HG03196 (cell line): ENCODE measurements at regions not wholly inside any gene's neighbourhood (a gene's known extent, or its start where the extent isn't known, plus 50 kb on each side); places are given as distances from the start of the nearest gene placed in this dataset.

ENCODE experiments used
- ATAC-seq: cut with Tn5 transposase; IDR thresholded peaks from one replicate; pipeline ENCODE4 v1.9.1; 2021; ENCODE audit not compliant: unreplicated experiment

- no peak for ATAC-seq
These were observed 290.3 kb downstream of the TRIB2 start for GRCh38 chr2:13006829-13007717.

DNA sequence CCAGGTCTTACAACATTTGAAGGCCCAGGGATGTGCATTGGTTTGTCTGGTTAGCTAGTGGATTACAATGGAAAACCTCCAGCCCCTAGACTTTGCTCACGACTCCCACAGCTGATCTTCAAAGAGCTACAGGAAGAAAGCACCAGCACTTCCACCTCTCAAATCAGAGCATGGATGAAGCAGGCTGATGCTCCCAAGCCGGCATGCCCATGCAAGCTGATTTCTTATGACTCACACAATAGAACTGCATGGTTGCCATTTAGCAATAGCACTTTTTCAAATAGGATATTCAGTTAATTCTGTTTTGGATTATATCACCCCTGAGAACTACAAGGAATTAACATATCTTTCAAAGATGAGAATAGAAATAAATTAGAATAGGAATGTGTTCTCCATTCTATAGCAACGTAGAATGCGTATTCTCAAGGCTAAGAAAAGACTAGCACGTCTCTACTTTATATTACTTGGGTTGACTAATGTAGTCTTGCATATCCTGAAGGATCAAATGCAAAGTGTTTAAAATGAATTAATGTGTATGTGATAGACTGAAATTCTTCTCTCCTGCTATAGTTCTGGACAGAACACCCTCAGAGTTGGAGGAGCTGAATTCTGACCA, 292.4 kb downstream of the TRIB2 start:
- ATAC-seq: no peak

DNA sequence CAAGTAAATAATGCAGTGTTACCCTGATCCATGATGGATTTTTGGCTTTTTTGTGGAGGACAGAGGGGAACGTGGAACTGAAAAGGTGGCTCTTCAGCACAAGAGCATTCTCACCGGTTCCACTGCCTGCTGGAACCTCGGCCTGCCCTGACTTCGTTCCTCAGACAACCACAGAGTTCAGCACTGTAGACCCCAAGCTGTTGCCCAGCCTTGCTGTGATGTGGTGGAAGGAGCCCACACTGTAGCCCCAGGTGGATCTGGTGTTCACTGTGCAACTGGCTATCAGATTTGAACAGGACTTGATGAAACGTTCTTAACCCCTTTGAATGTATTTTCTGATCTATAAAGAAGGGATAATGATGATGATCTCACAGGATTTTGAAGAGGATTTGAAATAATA, 293.5 kb downstream of the TRIB2 start:
- no peak for ATAC-seq

GRCh38 chr2:13014783-13015182, 298.0 kb downstream of the TRIB2 start:
- no peak for ATAC-seq

- ATAC-seq: no peak
These were observed 299.0 kb downstream of the TRIB2 start for GRCh38 chr2:13015532-13016320.

- ATAC-seq: no peak
These were observed 301.8 kb downstream of the TRIB2 start for GRCh38 chr2:13018490-13018889.

GRCh38 chr2:13019781-13020180, 303.0 kb downstream of the TRIB2 start:
- ATAC-seq: no peak

DNA sequence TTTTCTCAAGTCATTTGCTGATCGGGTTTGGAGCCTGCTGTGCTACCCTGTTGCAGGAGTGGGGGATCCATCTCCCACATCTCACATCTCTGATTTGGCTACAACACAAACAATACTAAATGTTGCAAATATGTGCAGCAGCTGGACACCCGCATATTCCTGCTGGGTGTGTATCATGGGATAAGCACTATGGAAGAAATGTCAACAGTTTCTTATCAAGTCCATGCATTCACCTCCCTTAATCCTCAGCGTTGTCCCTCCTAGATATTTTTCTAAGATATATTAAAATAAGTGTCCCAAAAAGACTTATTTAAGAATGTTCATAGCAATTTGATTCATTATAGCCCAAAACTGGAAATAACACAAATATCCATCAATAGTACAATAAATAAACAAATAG, 303.7 kb downstream of the TRIB2 start:
- no peak for ATAC-seq

DNA sequence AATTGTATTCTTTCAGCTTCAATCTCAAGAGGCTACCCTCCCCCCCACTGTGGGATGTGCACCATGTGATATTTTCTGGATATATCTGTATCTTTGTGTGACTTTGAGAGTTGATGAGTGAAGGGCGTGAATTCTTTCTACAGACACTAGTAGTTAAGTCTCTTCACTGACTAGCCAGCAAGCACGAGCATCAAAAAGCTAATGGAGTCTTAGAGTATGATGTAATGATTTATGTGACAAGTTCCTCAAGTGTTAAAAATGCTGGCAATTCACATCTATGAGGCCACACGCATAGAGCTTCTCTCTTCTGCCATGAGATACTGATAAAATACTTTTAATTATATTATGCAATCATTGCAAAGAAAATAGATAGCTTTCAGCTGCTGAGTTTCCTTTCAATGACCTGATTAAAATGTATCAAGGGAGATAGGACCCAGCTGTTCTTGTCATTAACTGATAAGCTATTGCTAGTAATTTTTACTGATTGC, 304.8 kb downstream of the TRIB2 start:
- ATAC-seq: no peak

DNA sequence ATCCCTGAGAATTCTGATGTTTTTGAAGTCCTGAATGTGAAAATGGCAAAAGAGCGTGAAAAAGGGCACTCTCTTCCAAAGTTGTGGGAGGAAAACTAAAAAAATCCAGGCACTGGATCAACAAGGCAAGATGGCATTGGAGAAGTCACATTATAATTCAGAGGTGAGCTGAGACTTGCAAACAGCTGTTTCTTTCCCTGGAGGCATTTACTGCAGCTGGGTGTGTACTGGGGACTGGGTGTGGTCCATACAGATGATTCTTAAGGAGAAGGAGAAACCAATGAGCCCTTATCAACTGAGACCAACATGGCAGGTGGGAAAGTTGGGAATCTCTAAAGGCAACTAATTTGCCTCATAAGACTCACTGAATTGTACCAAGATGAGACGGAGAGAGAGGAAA, 313.9 kb downstream of the TRIB2 start:
- no peak for ATAC-seq

DNA sequence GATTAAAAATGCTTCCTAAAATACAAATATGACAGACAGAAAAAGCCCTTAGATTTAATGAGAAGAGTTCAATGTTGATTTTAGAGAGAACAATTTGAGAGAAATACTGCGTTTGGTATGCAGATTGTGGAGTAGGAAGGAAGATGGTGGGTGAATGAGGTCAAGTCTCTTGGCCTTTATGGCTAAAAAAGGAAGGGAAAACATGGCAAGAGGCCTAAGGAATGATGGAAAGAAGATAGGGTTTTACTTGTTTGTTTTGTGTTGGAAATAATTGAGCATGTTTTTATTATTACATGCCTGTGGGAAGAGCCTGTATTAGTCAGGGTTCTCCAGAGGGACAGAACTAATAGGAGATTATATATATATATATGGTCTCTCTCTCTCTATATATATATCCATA, 318.1 kb downstream of the TRIB2 start:
- ATAC-seq: no peak

- no peak for ATAC-seq
These were observed 319.1 kb downstream of the TRIB2 start for GRCh38 chr2:13035866-13036265.

GRCh38 chr2:13040043-13040442, 323.3 kb downstream of the TRIB2 start:
- ATAC-seq: no peak

GRCh38 chr2:13046557-13047165, 329.9 kb downstream of the TRIB2 start:
- ATAC-seq: no peak

DNA sequence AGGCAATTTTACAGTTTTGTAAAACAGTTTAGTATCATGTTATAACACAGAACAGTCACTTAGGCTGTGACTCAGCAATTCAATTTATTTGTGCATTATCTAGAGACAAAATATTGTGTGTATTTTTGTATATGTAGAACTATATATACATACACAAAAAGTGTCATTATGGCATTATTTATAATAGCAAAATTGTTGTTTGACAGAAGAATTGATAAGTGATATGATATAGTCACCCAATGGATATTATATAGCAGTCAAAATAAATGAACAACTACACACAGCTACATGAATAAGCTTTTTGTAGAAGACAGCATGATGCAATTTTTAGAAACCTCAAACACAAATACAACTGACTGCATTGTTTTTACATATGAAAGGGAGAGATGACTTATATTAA, 334.0 kb downstream of the TRIB2 start:
- no peak for ATAC-seq

GRCh38 chr2:13052547-13052946, 335.8 kb downstream of the TRIB2 start:
- no peak for ATAC-seq

DNA sequence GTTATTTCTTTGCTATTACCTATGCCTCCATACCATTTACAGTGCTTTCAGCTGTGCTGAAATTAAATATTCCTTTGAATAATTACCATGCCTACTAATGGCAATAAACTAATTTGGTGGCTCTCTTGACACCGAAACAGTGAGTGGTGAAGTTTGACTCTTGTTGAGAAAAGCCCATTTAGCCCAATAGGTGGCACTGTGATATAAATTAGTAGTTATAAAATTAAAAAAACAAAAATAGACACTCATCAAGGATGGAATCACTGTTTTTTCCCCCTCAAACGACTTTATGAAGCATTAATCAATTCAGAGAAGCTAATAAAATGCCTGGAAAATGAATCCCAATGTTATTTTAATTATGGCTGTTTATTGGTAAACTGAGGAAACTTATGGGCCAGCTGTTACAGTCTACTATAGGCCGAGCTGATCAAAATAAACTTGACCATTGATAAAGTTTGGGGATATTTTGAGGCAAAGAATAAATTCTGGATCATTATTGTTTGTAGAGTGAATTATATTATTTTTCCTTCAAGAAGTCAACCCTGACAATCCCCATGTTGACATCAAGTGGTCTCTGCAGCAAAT, 339.6 kb downstream of the TRIB2 start:
- no peak for ATAC-seq

- ATAC-seq: no peak
These were observed 340.9 kb downstream of the TRIB2 start for GRCh38 chr2:13057671-13058070.

DNA sequence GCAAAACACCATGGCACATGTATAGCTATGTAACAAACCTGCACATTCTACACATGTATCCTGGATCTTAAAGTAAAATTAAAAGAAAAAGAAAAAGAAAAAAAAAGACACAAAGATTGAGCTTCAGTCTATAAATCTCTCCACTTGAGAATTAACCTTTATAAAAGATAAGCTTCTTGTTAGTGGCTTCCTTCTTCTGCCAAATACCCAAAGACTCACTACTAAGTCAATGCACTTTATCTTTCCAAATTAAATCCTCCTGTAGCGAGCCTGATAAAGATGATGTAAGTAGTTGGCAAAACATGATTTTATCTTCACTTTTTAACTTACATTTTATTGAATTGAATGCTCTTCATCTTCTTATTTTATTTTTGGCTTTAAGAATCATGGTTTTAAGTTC, 349.9 kb downstream of the TRIB2 start:
- no peak for ATAC-seq

DNA sequence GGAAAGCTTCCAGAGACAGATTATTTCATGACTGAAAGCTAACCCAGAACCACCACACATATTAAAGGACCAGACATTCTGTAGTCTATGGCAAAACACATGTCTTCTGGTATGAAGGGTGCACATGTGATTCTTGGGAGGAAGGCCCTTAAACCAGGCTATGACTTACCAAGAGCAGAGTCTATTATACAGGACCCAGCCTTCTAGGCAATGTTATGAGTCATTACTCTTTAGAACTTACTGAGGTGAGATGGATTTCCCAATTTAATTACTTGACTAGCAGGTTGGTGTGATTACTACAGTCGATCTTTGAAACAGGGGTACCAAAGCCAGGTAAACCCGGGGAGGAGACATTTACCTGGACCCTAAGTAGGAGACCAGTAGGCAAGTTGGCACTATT, 350.8 kb downstream of the TRIB2 start:
- ATAC-seq: no peak

DNA sequence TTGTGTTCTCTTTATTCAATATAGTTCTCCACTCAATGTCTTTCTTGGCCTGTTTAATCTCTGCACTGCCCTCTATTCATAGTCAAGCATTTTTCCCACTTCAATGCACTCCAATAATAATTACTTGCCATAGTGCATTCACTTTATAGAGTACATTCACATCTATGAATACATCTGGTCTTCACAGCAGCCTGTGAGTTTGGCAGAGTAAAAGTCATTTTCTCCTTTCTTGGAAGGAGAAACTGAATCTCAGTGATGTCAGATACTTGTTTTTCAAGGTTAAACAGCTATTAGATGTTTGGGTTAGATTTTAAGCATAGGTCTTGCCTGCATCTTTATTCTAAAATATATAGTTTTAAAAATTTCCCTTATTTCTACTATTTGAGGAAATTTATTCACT, 373.2 kb downstream of the TRIB2 start:
- ATAC-seq: no peak
